ENCODE measurements at regions not wholly inside any gene's neighbourhood (a gene's known extent, or its start where the extent isn't known, plus 50 kb on each side); places are given as distances from the start of the nearest gene placed in this dataset.

- POLR2A ChIA-PET = no interaction called here
- Histone ChIP-seq H3K9me3 (ENCODE audit: low read length) (no peaks in the 10 kb centered on the region), H3K4me1 (ENCODE audit: insufficient read depth, low read length) (no peaks in the 10 kb centered on the region), H3K4me3 (ENCODE audit: low read length) (no peak overlapping the region), H3K27ac (ENCODE audit: low read depth, low read length) (no peak overlapping the region), H3K36me3 (ENCODE audit: insufficient read depth, low read length) (no peaks in the 10 kb centered on the region), H3K27me3 (ENCODE audit: insufficient read depth, low read length, poor library complexity, severe bottlenecking) (no peaks in the 10 kb centered on the region)
- Mint-ChIP-seq H3K27ac (no peak overlapping the region), H3K4me1 (no peaks in the 10 kb centered on the region), H3K4me3 (no peak overlapping the region), H3K27me3 (no peaks in the 10 kb centered on the region), H3K9me3 (no peaks in the 10 kb centered on the region), H3K36me3 (peaks cover 0 to under 1% (median 0%) of the 10 kb centered on the region in 3 donors)
- DNase-seq = no peak
- CTCF ChIA-PET = interaction anchor here (1.4 kb wide), 1 partner anchor 161 kb away, joined by 5 read pairs; no protein-coding TSS in a partner anchor
Observed at GRCh38 chr11:110362971-110363509, 66.6 kb upstream of the RDX start.

GRCh38 chr11:110366291-110366690, 63.5 kb upstream of the FDX1 start:
- no peak overlapping the region for H3K4me3 Mint-ChIP-seq
- CTCF ChIA-PET = interaction anchor here (3.8 kb wide), 1 partner anchor 165 kb away, joined by 38 read pairs; no protein-coding TSS in a partner anchor
- no peaks in the 10 kb centered on the region for H3K27me3 ChIP-seq (ENCODE audit: insufficient read depth, low read length, poor library complexity, severe bottlenecking)

GRCh38 chr11:110367571-110367970, 62.2 kb upstream of the FDX1 start:
- no peaks in the 10 kb centered on the region for H3K27me3 Mint-ChIP-seq
- Histone ChIP-seq H3K27ac (ENCODE audit: low read depth, low read length) (no peak overlapping the region), H3K27me3 (ENCODE audit: insufficient read depth, low read length, poor library complexity, severe bottlenecking) (no peaks in the 10 kb centered on the region), H3K36me3 (ENCODE audit: insufficient read depth, low read length) (no peaks in the 10 kb centered on the region), H3K4me1 (ENCODE audit: insufficient read depth, low read length) (no peaks in the 10 kb centered on the region), H3K4me3 (ENCODE audit: low read length) (no peak overlapping the region), H3K9me3 (ENCODE audit: low read length) (no peaks in the 10 kb centered on the region)
- POLR2A ChIA-PET = no interaction called here
- no peak overlapping the region for H3K27ac Mint-ChIP-seq
- no peaks in the 10 kb centered on the region for H3K4me1 Mint-ChIP-seq
- CTCF ChIA-PET = interaction anchor here (0.6 to 3.8 kb wide), 9 partner anchors 8 to 332 kb away, joined by 3 to 38 read pairs (median 4); no protein-coding TSS in a partner anchor
- no peak overlapping the region for H3K4me3 Mint-ChIP-seq
- no peaks in the 10 kb centered on the region for H3K9me3 Mint-ChIP-seq
- peak in 1 of 5 donors; percentile 13 for DNase-seq
- H3K36me3 Mint-ChIP-seq = peaks cover 0 to 2% (median 0%) of the 10 kb centered on the region in 3 donors

More at GRCh38 chr11:110366291-110366690, 63.5 kb upstream of the FDX1 start:
- no peak overlapping the region for H3K27ac ChIP-seq (ENCODE audit: low read depth, low read length)
- no peaks in the 10 kb centered on the region for H3K36me3 ChIP-seq (ENCODE audit: insufficient read depth, low read length)
- H3K4me3 ChIP-seq (ENCODE audit: low read length) = no peak overlapping the region
- Mint-ChIP-seq H3K4me1 (no peaks in the 10 kb centered on the region), H3K36me3 (peaks cover 0 to 2% (median 0%) of the 10 kb centered on the region in 3 donors), H3K9me3 (no peaks in the 10 kb centered on the region), H3K27ac (no peak overlapping the region), H3K27me3 (no peaks in the 10 kb centered on the region)
- no peak for DNase-seq
- no peaks in the 10 kb centered on the region for H3K9me3 ChIP-seq (ENCODE audit: low read length)
- H3K4me1 ChIP-seq (ENCODE audit: insufficient read depth, low read length) = no peaks in the 10 kb centered on the region
- POLR2A ChIA-PET = no interaction called here

GRCh38 chr11:110371084-110371483, 58.7 kb upstream of the FDX1 start:
- Mint-ChIP-seq H3K36me3 (peaks cover 0 to 2% (median 0%) of the 10 kb centered on the region in 3 donors), H3K4me3 (no peak overlapping the region), H3K9me3 (no peaks in the 10 kb centered on the region), H3K27ac (peak overlapping the region in 1 of 8 donors; percentile 51), H3K4me1 (peaks cover 0 to 5% (median 0%) of the 10 kb centered on the region in 3 donors), H3K27me3 (no peaks in the 10 kb centered on the region)
- H3K9me3 ChIP-seq (ENCODE audit: low read length) = no peaks in the 10 kb centered on the region
- CTCF ChIA-PET = no interaction called here
- H3K27me3 ChIP-seq (ENCODE audit: insufficient read depth, low read length, poor library complexity, severe bottlenecking) = no peaks in the 10 kb centered on the region
- no peak for DNase-seq
- H3K4me1 ChIP-seq (ENCODE audit: insufficient read depth, low read length) = no peaks in the 10 kb centered on the region
- POLR2A ChIA-PET = no interaction called here
- H3K36me3 ChIP-seq (ENCODE audit: insufficient read depth, low read length) = no peaks in the 10 kb centered on the region
- no peak overlapping the region for H3K4me3 ChIP-seq (ENCODE audit: low read length)
- H3K27ac ChIP-seq (ENCODE audit: low read depth, low read length) = no peak overlapping the region

GRCh38 chr11:110373051-110373702, 56.6 kb upstream of the FDX1 start:
- Histone ChIP-seq H3K4me3 (ENCODE audit: low read length) (no peak overlapping the region), H3K27ac (ENCODE audit: low read depth, low read length) (no peak overlapping the region), H3K9me3 (ENCODE audit: low read length) (no peaks in the 10 kb centered on the region), H3K4me1 (ENCODE audit: insufficient read depth, low read length) (no peaks in the 10 kb centered on the region), H3K27me3 (ENCODE audit: insufficient read depth, low read length, poor library complexity, severe bottlenecking) (no peaks in the 10 kb centered on the region), H3K36me3 (ENCODE audit: insufficient read depth, low read length) (no peaks in the 10 kb centered on the region)
- ChIA-PET CTCF (interaction anchor here (0.9 to 1.2 kb wide), 2 partner anchors 171 to 172 kb away, joined by 3 to 4 read pairs; no protein-coding TSS in a partner anchor), POLR2A (no interaction called here)
- Mint-ChIP-seq H3K27me3 (peaks cover 3% of the 10 kb centered on the region in 2 donors), H3K4me3 (no peak overlapping the region), H3K36me3 (no peaks in the 10 kb centered on the region), H3K27ac (peak overlapping the region in 1 of 8 donors; percentile 25), H3K4me1 (peaks cover 2 to 11% (median 5%) of the 10 kb centered on the region in 3 donors), H3K9me3 (no peaks in the 10 kb centered on the region)
- DNase-seq = no peak

- H3K4me3 Mint-ChIP-seq = no peak overlapping the region
- no peaks in the 10 kb centered on the region for H3K9me3 ChIP-seq (ENCODE audit: low read length)
- peaks cover 3% of the 10 kb centered on the region in 2 donors for H3K27me3 Mint-ChIP-seq
- H3K4me1 ChIP-seq (ENCODE audit: insufficient read depth, low read length) = no peaks in the 10 kb centered on the region
- peak overlapping the region in 1 of 8 donors; percentile 41 for H3K27ac Mint-ChIP-seq
- peaks cover 2 to 11% (median 5%) of the 10 kb centered on the region in 3 donors for H3K4me1 Mint-ChIP-seq
- POLR2A ChIA-PET = no interaction called here
- no peak overlapping the region for H3K4me3 ChIP-seq (ENCODE audit: low read length)
- H3K36me3 Mint-ChIP-seq = no peaks in the 10 kb centered on the region
- H3K27me3 ChIP-seq (ENCODE audit: insufficient read depth, low read length, poor library complexity, severe bottlenecking) = no peaks in the 10 kb centered on the region
- DNase-seq = no peak
- H3K36me3 ChIP-seq (ENCODE audit: insufficient read depth, low read length) = no peaks in the 10 kb centered on the region
- H3K9me3 Mint-ChIP-seq = no peaks in the 10 kb centered on the region
- H3K27ac ChIP-seq (ENCODE audit: low read depth, low read length) = no peak overlapping the region
- CTCF ChIA-PET = interaction anchor here (2.5 kb wide), 1 partner anchor 174 kb away, joined by 19 read pairs; no protein-coding TSS in a partner anchor
Observed at GRCh38 chr11:110374921-110375320, 54.8 kb upstream of the FDX1 start.

GRCh38 chr11:110375351-110375750, 54.4 kb upstream of the FDX1 start:
- Histone ChIP-seq H3K4me3 (ENCODE audit: low read length) (no peak overlapping the region), H3K36me3 (ENCODE audit: insufficient read depth, low read length) (no peaks in the 10 kb centered on the region), H3K27ac (ENCODE audit: low read depth, low read length) (no peak overlapping the region), H3K4me1 (ENCODE audit: insufficient read depth, low read length) (no peaks in the 10 kb centered on the region), H3K9me3 (ENCODE audit: low read length) (no peaks in the 10 kb centered on the region), H3K27me3 (ENCODE audit: insufficient read depth, low read length, poor library complexity, severe bottlenecking) (no peaks in the 10 kb centered on the region)
- Mint-ChIP-seq H3K4me1 (peaks cover 2 to 11% (median 5%) of the 10 kb centered on the region in 3 donors), H3K4me3 (no peak overlapping the region), H3K36me3 (no peaks in the 10 kb centered on the region), H3K27ac (no peak overlapping the region), H3K27me3 (peaks cover 3% of the 10 kb centered on the region in 2 donors), H3K9me3 (no peaks in the 10 kb centered on the region)
- ChIA-PET CTCF (interaction anchor here (0.9 to 2.5 kb wide), 2 partner anchors 8 to 174 kb away, joined by 4 to 19 read pairs; no protein-coding TSS in a partner anchor), POLR2A (no interaction called here)
- no peak for DNase-seq

GRCh38 chr11:110376021-110376420, 53.7 kb upstream of the FDX1 start:
- Mint-ChIP-seq H3K4me3 (no peak overlapping the region), H3K4me1 (peaks cover 2 to 11% (median 5%) of the 10 kb centered on the region in 3 donors), H3K27me3 (peaks cover 3% of the 10 kb centered on the region in 2 donors), H3K9me3 (no peaks in the 10 kb centered on the region), H3K27ac (no peak overlapping the region), H3K36me3 (no peaks in the 10 kb centered on the region)
- CTCF ChIA-PET = interaction anchor here (0.9 to 2.5 kb wide), 2 partner anchors 8 to 175 kb away, joined by 4 to 19 read pairs; no protein-coding TSS in a partner anchor
- Histone ChIP-seq H3K4me1 (ENCODE audit: insufficient read depth, low read length) (no peaks in the 10 kb centered on the region), H3K36me3 (ENCODE audit: insufficient read depth, low read length) (no peaks in the 10 kb centered on the region), H3K27me3 (ENCODE audit: insufficient read depth, low read length, poor library complexity, severe bottlenecking) (no peaks in the 10 kb centered on the region), H3K9me3 (ENCODE audit: low read length) (no peaks in the 10 kb centered on the region), H3K4me3 (ENCODE audit: low read length) (no peak overlapping the region), H3K27ac (ENCODE audit: low read depth, low read length) (no peak overlapping the region)
- no peak for DNase-seq
- POLR2A ChIA-PET = no interaction called here
